GM10248 (cell line): ENCODE measurements at regions not wholly inside any gene's neighbourhood (a gene's known extent, or its start where the extent isn't known, plus 50 kb on each side); places are given as distances from the start of the nearest gene placed in this dataset.
"Not testable (repeated sequence)": the region's sequence is repeated elsewhere in the genome, so short reads cannot be mapped to it uniquely, and the experiment has no call there.

Experiments used
- CTCF ChIA-PET: fragments of 300-600 bp; sonication (Branson Sonifier 250); formaldehyde crosslinking; extraction: SDS; loops from one replicate; lab custom pipeline; 2021; ENCODE audit warnings: antibody characterized with exemption; lab: Yijun Ruan, JAX
- POLR2A ChIA-PET: fragments of 350-650 bp; sonication (Branson Sonifier 250); formaldehyde crosslinking; extraction: SDS; loops from one replicate; lab custom pipeline; 2020; ENCODE audit warnings: antibody characterized with exemption; lab: Yijun Ruan, JAX
- DNase-seq: peaks from one replicate; pipeline ENCODE4 v3.0.0; 2012; ENCODE audit errors: extremely low spot score
- CTCF ChIP-seq: IDR thresholded peaks from 2 replicates; pipeline ENCODE4 v1.5.1; 2012; ENCODE audit warnings: mild to moderate bottlenecking, low read depth; ENCODE audit errors: extremely low read depth, missing control alignments, control extremely low read depth

DNA sequence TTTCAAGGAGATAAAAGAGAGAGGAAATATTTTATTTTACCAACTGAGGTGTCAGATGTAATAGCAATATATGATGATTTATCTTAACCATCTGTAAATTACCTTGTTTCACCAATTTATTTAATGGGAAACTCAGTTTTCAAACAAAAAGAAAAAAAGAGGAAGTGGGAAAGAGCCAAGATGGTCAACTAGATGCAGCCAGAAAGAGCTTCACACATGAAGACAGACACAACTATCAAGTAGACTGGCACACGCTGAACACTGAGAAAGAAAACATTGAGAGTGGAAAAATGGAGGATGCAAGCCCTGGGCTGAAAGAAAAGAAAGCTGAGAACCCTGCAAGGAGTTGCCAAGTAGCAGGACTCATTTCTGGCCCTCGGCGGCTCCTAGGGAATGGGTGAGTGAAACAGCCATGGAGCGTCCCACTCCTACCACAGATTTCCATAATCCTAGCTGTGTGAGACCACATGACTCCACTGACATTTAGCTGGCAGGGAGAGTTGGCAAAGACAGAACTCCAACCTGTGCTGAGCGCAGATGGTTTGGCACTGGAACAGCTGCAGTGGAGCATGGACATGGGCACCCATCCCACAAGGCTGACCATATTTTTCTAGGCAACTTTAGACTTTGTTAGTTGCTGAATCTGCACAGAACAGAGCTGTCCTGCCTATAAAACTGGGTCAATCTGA lies 409.3 kb downstream of the FAM47B start:
- CTCF ChIA-PET: no interaction called here
- POLR2A ChIA-PET: no interaction called here
- DNase-seq: no peak
- TF ChIP-seq CTCF: no peak

DNA sequence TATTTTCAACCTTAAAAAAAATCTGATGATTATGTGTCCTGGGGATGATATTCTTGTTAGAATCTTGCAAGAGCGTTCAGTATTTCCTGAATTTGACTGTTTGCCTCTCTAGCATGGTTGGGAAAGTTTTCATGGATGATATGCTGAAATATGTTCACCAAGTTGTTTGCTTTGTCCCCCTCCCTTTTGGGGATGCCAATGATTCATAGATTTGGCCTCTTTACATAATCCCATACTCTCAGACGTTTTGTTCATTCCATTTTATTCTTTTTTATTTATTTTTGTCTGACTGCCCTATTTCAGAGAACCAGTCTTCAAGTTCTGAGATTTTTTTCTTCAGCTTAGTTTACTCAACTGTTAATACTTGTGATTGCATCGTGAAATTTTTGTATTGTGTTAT lies 415.1 kb downstream of the FAM47B start:
- CTCF ChIA-PET: no interaction called here
- no peak for TF ChIP-seq CTCF
- POLR2A ChIA-PET: no interaction called here
- DNase-seq: no peak

- CTCF ChIA-PET: interaction anchor here (0.7 to 1.7 kb wide), 2 partner anchors 18 to 1320 kb away, joined by 3 to 5 read pairs; no protein-coding TSS in a partner anchor
- DNase-seq: no peak
- POLR2A ChIA-PET: no interaction called here
- no peak for TF ChIP-seq CTCF
These were observed 420.3 kb downstream of the FAM47B start for GRCh38 chrX:35362866-35363265.

DNA sequence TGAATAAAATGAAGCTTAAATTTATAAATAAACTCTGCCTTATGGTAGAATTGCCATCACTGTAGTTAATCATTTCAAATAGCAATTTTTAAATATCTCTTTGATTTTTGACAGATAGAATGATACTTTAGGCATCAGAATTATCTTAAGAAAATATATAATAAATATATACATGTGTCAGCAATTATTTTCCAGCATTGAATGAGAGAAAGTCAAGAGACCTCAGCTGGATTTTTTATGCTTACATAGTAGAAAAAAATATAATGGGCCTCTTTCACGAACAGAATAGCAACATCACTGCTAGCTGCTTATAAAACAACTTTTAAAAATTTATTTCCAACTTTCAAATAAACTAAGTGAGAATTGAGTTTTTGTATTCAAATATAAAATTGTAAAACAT lies 424.0 kb upstream of the MAGEB16 start:
- TF ChIP-seq CTCF: no peak
- POLR2A ChIA-PET: no interaction called here
- no peak for DNase-seq
- CTCF ChIA-PET: no interaction called here

DNA sequence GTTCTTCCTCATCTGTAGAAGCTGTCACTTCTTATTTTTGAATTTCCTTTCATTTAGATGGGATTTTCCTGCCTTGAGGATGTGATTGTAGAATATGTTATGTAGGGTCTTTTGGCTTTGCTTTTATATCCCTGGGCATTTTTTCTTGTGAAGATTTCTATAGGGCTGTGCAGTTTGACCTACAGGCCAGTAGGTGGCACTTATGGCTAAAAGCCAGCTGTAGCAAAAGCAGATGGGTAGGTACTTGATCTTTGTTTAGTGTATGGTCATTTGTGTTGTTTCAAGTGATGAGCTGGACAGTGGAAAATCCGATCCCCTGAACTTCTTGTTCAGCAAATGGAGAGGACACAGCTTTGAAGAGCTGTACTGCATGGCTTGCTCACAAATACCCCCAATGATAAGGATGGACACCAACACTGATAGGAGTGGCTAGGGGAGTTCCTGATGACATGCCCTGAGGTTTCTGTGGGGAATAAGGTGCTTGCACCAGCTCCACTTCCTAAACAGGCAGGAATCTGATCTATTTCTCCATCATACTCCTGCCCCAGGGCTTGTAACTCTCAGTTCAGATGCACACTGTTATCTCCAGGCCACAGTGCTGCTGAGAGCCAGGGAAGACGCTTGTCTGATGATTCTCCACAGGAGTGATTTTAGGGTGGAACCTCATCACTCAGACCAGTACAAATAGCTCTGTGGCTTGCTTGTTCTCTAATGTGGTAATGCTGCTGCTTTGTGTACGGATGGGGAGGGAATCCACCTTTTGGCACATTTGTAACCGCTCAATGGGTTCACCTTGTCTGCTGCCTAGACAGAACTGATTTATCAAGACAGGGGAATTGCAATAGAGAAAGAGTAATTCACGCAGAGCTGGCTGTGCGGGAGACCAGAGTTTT lies 417.1 kb upstream of the MAGEB16 start:
- peak; percentile 49 for TF ChIP-seq CTCF
- ChIA-PET CTCF (interaction anchor here (0.9 to 1.4 kb wide), 5 partner anchors 8 to 28 kb away, joined by 3 to 5 read pairs (median 3); no protein-coding TSS in a partner anchor), POLR2A (no interaction called here)
- DNase-seq: peak; percentile 5

DNA sequence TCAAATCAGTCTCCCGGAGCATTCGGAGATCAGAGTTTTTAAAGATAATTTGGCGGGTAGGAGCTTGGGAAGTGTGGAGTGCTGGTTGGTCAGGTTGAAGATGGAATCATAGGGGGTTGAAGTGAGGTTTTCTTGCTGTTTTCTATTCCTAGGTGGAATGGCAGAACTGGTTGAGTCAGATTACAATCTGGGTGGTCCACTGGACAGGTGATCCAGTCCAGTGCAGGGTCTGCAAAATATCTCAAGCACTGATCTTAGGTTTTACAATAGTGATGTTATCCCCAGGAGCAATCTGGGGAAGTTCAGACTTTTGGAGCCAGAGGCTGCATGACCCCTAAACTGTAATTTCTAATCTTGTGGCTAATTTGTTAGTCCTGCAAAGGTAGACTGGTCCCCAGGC lies 416.4 kb upstream of the MAGEB16 start:
- CTCF ChIA-PET: interaction anchor here (1.4 kb wide), 1 partner anchor 23 kb away, joined by 3 read pairs; no protein-coding TSS in a partner anchor
- POLR2A ChIA-PET, DNase-seq: not testable (repeated sequence)

- no peak for TF ChIP-seq CTCF
- DNase-seq: no peak
- ChIA-PET POLR2A (no interaction called here), CTCF (no interaction called here)
These were observed 415.2 kb upstream of the MAGEB16 start for GRCh38 chrX:35382966-35383365.
